ENCODE measurements at regions not wholly inside any gene's neighbourhood (a gene's known extent, or its start where the extent isn't known, plus 50 kb on each side); places are given as distances from the start of the nearest gene placed in this dataset.

GRCh38 chr5:33184367-33184766 lies 256.4 kb upstream of the TARS1 start:
- TF ChIP-seq RAD21 (IDR thresholded peaks at IDR 0.05) (no peak), EGR1 (IDR thresholded peaks at IDR 0.05; ENCODE audit: low read depth in 2 of 2) (no peak), HNF4G (IDR thresholded peaks at IDR 0.05) (no peak), JUND (IDR thresholded peaks at IDR 0.05) (no peak), FOXA2 (IDR thresholded peaks at IDR 0.05) (no peak), YY1 (IDR thresholded peaks at IDR 0.05) (no peak), REST (IDR thresholded peaks at IDR 0.05) (no peak), SP1 (IDR thresholded peaks at IDR 0.05) (no peak), FOXA1 (IDR thresholded peaks at IDR 0.05) (no peak), TAF1 (conservative IDR thresholded peaks at IDR 0.05) (no peak)
- no peak overlapping the region for H3K27ac ChIP-seq (ENCODE audit: low read depth in 1 of 2, low read length in 2 of 2)
- 86% methylated on average over 2 of the region's 2 CpGs for WGBS
- H3K4me3 ChIP-seq (ENCODE audit: low read depth in 1 of 3, low read length in 3 of 3) = no peak overlapping the region
- DNase-seq (ENCODE audit: low spot score) = no peak
- no peak overlapping the region for H3K9ac ChIP-seq (ENCODE audit: low read depth in 1 of 2, low read length in 2 of 2)
- no peaks in the 10 kb centered on the region for H3K4me1 ChIP-seq (ENCODE audit: control insufficient read depth in 4 of 4, insufficient read depth in 4 of 4, low read length in 3 of 4)
- no peaks in the 10 kb centered on the region for H3K9me3 ChIP-seq (ENCODE audit: control insufficient read depth in 4 of 4, low read length in 3 of 4)
- H3K27me3 ChIP-seq (ENCODE audit: control insufficient read depth in 4 of 4, insufficient read depth in 4 of 4, low read length in 3 of 4) = no peaks in the 10 kb centered on the region
- no peaks in the 10 kb centered on the region for H3K36me3 ChIP-seq (ENCODE audit: control insufficient read depth in 4 of 4, insufficient read depth in 3 of 4, low read depth in 1 of 4, low read length in 3 of 4)

- H3K9ac ChIP-seq (ENCODE audit: low read depth in 1 of 2, low read length in 2 of 2) = no peak overlapping the region
- no peaks in the 10 kb centered on the region for H3K9me3 ChIP-seq (ENCODE audit: control insufficient read depth in 4 of 4, low read length in 3 of 4)
- no peaks in the 10 kb centered on the region for H3K36me3 ChIP-seq (ENCODE audit: control insufficient read depth in 4 of 4, insufficient read depth in 3 of 4, low read depth in 1 of 4, low read length in 3 of 4)
- H3K27me3 ChIP-seq (ENCODE audit: control insufficient read depth in 4 of 4, insufficient read depth in 4 of 4, low read length in 3 of 4) = no peaks in the 10 kb centered on the region
- no peaks in the 10 kb centered on the region for H3K4me1 ChIP-seq (ENCODE audit: control insufficient read depth in 4 of 4, insufficient read depth in 4 of 4, low read length in 3 of 4)
- 83% methylated on average over 4 of the region's 4 CpGs for WGBS
- TF ChIP-seq RAD21 (IDR thresholded peaks at IDR 0.05) (no peak), ATF3 (IDR thresholded peaks at IDR 0.05) (no peak), REST (IDR thresholded peaks at IDR 0.05) (no peak), HNF4A (conservative IDR thresholded peaks at IDR 0.05) (no peak), JUND (IDR thresholded peaks at IDR 0.05) (no peak), HNF4G (IDR thresholded peaks at IDR 0.05) (no peak), FOXA1 (IDR thresholded peaks at IDR 0.05) (no peak), CTCF (IDR thresholded peaks at IDR 0.05; ENCODE audit: low read depth, low read length, missing input control) (no peak), TAF1 (conservative IDR thresholded peaks at IDR 0.05) (no peak), ZBTB33 (IDR thresholded peaks at IDR 0.05) (no peak), MAX (IDR thresholded peaks at IDR 0.05) (no peak), NR2F2 (IDR thresholded peaks at IDR 0.05) (no peak), FOXA2 (IDR thresholded peaks at IDR 0.05) (no peak), YY1 (IDR thresholded peaks at IDR 0.05) (no peak), SP1 (IDR thresholded peaks at IDR 0.05) (no peak), EGR1 (IDR thresholded peaks at IDR 0.05; ENCODE audit: low read depth in 2 of 2) (no peak), GABPA (IDR thresholded peaks at IDR 0.05 in 1 of 2, conservative IDR thresholded peaks at IDR 0.05 in 1 of 2) (no peak)
- H3K4me3 ChIP-seq (ENCODE audit: low read depth in 1 of 3, low read length in 3 of 3) = no peak overlapping the region
- H3K27ac ChIP-seq (ENCODE audit: low read depth in 1 of 2, low read length in 2 of 2) = no peak overlapping the region
- no peak for DNase-seq (ENCODE audit: low spot score)
Observed at GRCh38 chr5:33188089-33188488, 252.7 kb upstream of the TARS1 start.
